ENCODE measurements at regions not wholly inside any gene's neighbourhood (a gene's known extent, or its start where the extent isn't known, plus 50 kb on each side); places are given as distances from the start of the nearest gene placed in this dataset.

GRCh38 chr13:86378628-86379027 lies 579.4 kb upstream of the SLITRK6 start:
- no peak overlapping the region for H3K27ac ChIP-seq
- DNase-seq = no peak

GRCh38 chr13:86383151-86383550 lies 583.9 kb upstream of the SLITRK6 start:
- no peaks in the 10 kb centered on the region for H3K9me3 ChIP-seq
- intact Hi-C loops (cut with DNase I) = no loop called here
- TF ChIP-seq CTCF (IDR thresholded peaks at IDR 0.05) = no peak
- TF ChIP-seq POLR2A (IDR thresholded peaks at IDR 0.05) = no peak
- no peak for TF ChIP-seq EP300 (IDR thresholded peaks at IDR 0.05)
- no peaks in the 10 kb centered on the region for H3K36me3 ChIP-seq
- no peaks in the 10 kb centered on the region for H3K4me1 ChIP-seq (ENCODE audit: insufficient read depth)
- H3K4me3 ChIP-seq = no peak overlapping the region
- no peak for DNase-seq
- H3K27ac ChIP-seq = no peak overlapping the region
- no peaks in the 10 kb centered on the region for H3K27me3 ChIP-seq
- WGBS, 3 donors = 73 to 89% (median 79%) methylated on average over 4 of the region's 4 CpGs

More at GRCh38 chr13:86378628-86379027, 579.4 kb upstream of the SLITRK6 start:
- TF ChIP-seq EP300 (IDR thresholded peaks at IDR 0.05) (no peak), POLR2A (IDR thresholded peaks at IDR 0.05) (no peak), CTCF (IDR thresholded peaks at IDR 0.05) (no peak)
- no peak overlapping the region for H3K4me3 ChIP-seq
- no peaks in the 10 kb centered on the region for H3K36me3 ChIP-seq
- H3K9me3 ChIP-seq = no peaks in the 10 kb centered on the region
- WGBS, 3 donors = 74 to 78% (median 78%) methylated on average over 2 of the region's 2 CpGs
- no peaks in the 10 kb centered on the region for H3K4me1 ChIP-seq (ENCODE audit: insufficient read depth)
- no peaks in the 10 kb centered on the region for H3K27me3 ChIP-seq
- intact Hi-C loops (cut with DNase I) = no loop called here

- WGBS, 3 donors = 30 to 53% (median 36%) methylated on average over 2 of the region's 2 CpGs
- no peaks in the 10 kb centered on the region for H3K27me3 ChIP-seq
- TF ChIP-seq EP300 (IDR thresholded peaks at IDR 0.05) (no peak), POLR2A (IDR thresholded peaks at IDR 0.05) (no peak), CTCF (IDR thresholded peaks at IDR 0.05) (no peak)
- no peak overlapping the region for H3K4me3 ChIP-seq
- no peaks in the 10 kb centered on the region for H3K4me1 ChIP-seq (ENCODE audit: insufficient read depth)
- no peaks in the 10 kb centered on the region for H3K36me3 ChIP-seq
- DNase-seq = no peak
- no peak overlapping the region for H3K27ac ChIP-seq
- H3K9me3 ChIP-seq = no peaks in the 10 kb centered on the region
- intact Hi-C loops (cut with DNase I) = no loop called here
These were observed 584.3 kb upstream of the SLITRK6 start for GRCh38 chr13:86383561-86383960.

- no peak for DNase-seq
- Histone ChIP-seq H3K27ac (no peak overlapping the region), H3K4me3 (no peak overlapping the region), H3K4me1 (ENCODE audit: insufficient read depth) (no peaks in the 10 kb centered on the region), H3K27me3 (no peaks in the 10 kb centered on the region), H3K9me3 (no peaks in the 10 kb centered on the region), H3K36me3 (no peaks in the 10 kb centered on the region)
- 70 to 77% (median 77%) methylated on average over 1 of the region's 1 CpG for WGBS, 3 donors
- TF ChIP-seq EP300 (IDR thresholded peaks at IDR 0.05) (no peak), POLR2A (IDR thresholded peaks at IDR 0.05) (no peak), CTCF (IDR thresholded peaks at IDR 0.05) (no peak)
- intact Hi-C loops (cut with DNase I) = no loop called here
These were observed 598.4 kb upstream of the SLITRK6 start for GRCh38 chr13:86397635-86398034.

- no peak overlapping the region for H3K4me3 ChIP-seq
- no peaks in the 10 kb centered on the region for H3K9me3 ChIP-seq
- DNase-seq = no peak
- H3K36me3 ChIP-seq = no peaks in the 10 kb centered on the region
- TF ChIP-seq EP300 (IDR thresholded peaks at IDR 0.05) = no peak
- no peak for TF ChIP-seq POLR2A (IDR thresholded peaks at IDR 0.05)
- no peak for TF ChIP-seq CTCF (IDR thresholded peaks at IDR 0.05)
- H3K4me1 ChIP-seq (ENCODE audit: insufficient read depth) = no peaks in the 10 kb centered on the region
- H3K27ac ChIP-seq = no peak overlapping the region
- intact Hi-C loops (cut with DNase I) = no loop called here
- no peaks in the 10 kb centered on the region for H3K27me3 ChIP-seq
These were observed 600.4 kb upstream of the SLITRK6 start for GRCh38 chr13:86399572-86399971.

All from ovary (tissue), 7 donors.